ENCODE measurements at regions not wholly inside any gene's neighbourhood (a gene's known extent, or its start where the extent isn't known, plus 50 kb on each side); places are given as distances from the start of the nearest gene placed in this dataset.

DNA sequence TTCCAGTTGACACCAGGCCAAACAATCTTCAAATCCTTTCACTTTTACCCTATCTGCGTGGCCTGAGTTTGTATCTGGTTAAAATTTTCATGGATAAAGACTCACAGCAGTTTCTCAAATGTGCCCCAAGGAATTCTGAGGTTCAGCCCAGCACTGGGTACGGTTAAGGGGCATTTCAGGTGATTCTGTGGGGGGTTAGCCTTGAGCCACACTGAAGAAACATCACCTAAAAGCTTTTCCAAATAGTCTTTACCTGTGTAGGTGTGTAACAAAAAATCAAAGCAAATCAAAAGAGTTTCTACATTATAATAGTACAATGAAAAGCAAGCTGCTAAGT, 83.8 kb upstream of the DNAJC1 start:
- TF ChIP-seq CTCF (IDR thresholded peaks at IDR 0.05) = no peak
- TF ChIP-seq POLR2A (IDR thresholded peaks at IDR 0.05; ENCODE audit: low read length) = no peak
- TF ChIP-seq SREBF2 (IDR thresholded peaks at IDR 0.05) = no peak

All from A549 (cell line).